ENCODE measurements at regions not wholly inside any gene's neighbourhood (a gene's known extent, or its start where the extent isn't known, plus 50 kb on each side); places are given as distances from the start of the nearest gene placed in this dataset.

- no peak for TF ChIP-seq CTCF (IDR thresholded peaks at IDR 0.05; ENCODE audit: insufficient read depth, low read depth, low read length)
- no peak for TF ChIP-seq EZH2 (IDR thresholded peaks at IDR 0.05; ENCODE audit: insufficient read depth, low read length)
Observed at GRCh38 chr2:120943403-120944034, 207.9 kb downstream of the GLI2 start.
